Ascending aorta (tissue), 2 donors: ENCODE measurements at regions not wholly inside any gene's neighbourhood (a gene's known extent, or its start where the extent isn't known, plus 50 kb on each side); places are given as distances from the start of the nearest gene placed in this dataset.

ENCODE experiments used
- DNase-seq, 2 donors: peaks; one replicate each; pipeline ENCODE4 v3.0.0-alpha.2; 2019; ENCODE audit warnings: low spot score in 2 of 2
- H3K27ac ChIP-seq, 2 donors: fragments of 200-600 bp; sonication (generic); one replicate each; pipeline ENCODE4 v1.5.1; 2016 to 2017; ENCODE audit warnings: mild to moderate bottlenecking in 1 of 2
- H3K27me3 ChIP-seq: fragments of 200-600 bp; sonication (generic); one replicate; pipeline ENCODE4 v1.5.1; 2017
- H3K36me3 ChIP-seq, 2 donors: fragments of 200-600 bp; sonication (generic); one replicate each; pipeline ENCODE4 v1.5.1; 2016
- H3K4me1 ChIP-seq, 2 donors: fragments of 200-600 bp; sonication (generic); one replicate each; pipeline ENCODE4 v1.5.1; 2016 to 2017; ENCODE audit warnings: mild to moderate bottlenecking in 1 of 2
- H3K4me3 ChIP-seq, 2 donors: fragments of 200-600 bp; sonication (generic); one replicate each; pipeline ENCODE4 v1.5.1; 2016 to 2017; ENCODE audit warnings: mild to moderate bottlenecking in 1 of 2
- H3K9me3 ChIP-seq, 2 donors: fragments of 200-600 bp; sonication (generic); one replicate each; pipeline ENCODE4 v1.5.1; 2016
- intact Hi-C: fragments of 100-400 bp; cut with DNase I; formaldehyde crosslinking; loops from one replicate; pipeline ENCODE4 v1.15.1; 2023
- TF ChIP-seq, protein P1 (sequence below), 3 experiments: fragments of 200-600 bp in 2 of 3; fragments of 450-650 bp in 1 of 3; sonication (generic) in 2 of 3; IDR thresholded peaks; one replicate each; pipeline ENCODE4 v1.5.1; 2016 to 2019; ENCODE audit warnings: antibody characterized with exemption in 3 of 3, mild to moderate bottlenecking in 1 of 3, moderate library complexity in 1 of 3

DNA sequence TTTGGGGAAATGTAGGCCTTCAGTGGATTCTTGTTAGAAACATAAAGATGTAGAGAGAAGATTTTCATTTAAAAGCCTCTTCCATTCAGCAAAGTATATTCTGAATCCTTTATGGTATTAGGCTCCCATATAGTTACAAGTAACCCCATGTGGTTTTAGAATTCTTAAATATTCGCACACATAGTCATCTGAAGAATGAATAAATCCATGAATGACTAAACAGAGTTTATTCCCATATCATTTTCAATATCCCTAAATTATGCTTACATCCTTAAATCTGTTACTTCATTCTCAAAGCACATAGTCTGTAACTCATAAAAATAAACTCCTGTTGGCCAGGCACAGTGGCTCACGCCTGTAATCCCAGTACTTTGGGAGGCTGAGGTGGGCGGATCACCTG lies 962.1 kb downstream of the KCNJ18 start:
- intact Hi-C loops: no loop called here
- Histone ChIP-seq H3K4me3 (no peak overlapping the region), H3K27me3 (no peaks in the 10 kb centered on the region), H3K27ac (no peak overlapping the region), H3K4me1 (no peaks in the 10 kb centered on the region), H3K9me3 (no peaks in the 10 kb centered on the region), H3K36me3 (no peaks in the 10 kb centered on the region)
- TF ChIP-seq, protein P1, sequence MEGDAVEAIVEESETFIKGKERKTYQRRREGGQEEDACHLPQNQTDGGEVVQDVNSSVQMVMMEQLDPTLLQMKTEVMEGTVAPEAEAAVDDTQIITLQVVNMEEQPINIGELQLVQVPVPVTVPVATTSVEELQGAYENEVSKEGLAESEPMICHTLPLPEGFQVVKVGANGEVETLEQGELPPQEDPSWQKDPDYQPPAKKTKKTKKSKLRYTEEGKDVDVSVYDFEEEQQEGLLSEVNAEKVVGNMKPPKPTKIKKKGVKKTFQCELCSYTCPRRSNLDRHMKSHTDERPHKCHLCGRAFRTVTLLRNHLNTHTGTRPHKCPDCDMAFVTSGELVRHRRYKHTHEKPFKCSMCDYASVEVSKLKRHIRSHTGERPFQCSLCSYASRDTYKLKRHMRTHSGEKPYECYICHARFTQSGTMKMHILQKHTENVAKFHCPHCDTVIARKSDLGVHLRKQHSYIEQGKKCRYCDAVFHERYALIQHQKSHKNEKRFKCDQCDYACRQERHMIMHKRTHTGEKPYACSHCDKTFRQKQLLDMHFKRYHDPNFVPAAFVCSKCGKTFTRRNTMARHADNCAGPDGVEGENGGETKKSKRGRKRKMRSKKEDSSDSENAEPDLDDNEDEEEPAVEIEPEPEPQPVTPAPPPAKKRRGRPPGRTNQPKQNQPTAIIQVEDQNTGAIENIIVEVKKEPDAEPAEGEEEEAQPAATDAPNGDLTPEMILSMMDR (IDR thresholded peaks at IDR 0.05): no peak
- DNase-seq: no peak

DNA sequence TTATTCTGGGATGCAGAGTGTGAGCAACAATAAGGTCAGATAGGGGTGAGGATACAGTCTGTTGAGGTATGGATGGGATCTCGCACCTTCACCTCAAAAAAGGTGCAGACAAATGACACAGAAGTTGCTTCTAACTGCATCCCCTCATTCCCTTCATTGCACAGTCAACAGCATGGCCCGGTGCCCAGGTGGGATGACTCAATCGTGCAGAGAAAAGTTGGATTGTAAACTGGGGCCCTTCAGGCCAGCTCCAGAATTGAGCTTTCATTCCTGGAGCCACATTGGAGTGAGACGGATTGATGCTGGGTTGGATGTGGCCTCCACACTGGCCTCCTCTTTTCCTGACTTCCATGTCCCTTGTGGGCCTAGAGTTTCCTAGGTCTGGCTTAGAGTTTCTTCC lies 977.4 kb downstream of the KCNJ18 start:
- Histone ChIP-seq H3K4me3 (no peak overlapping the region), H3K27me3 (no peaks in the 10 kb centered on the region), H3K9me3 (no peaks in the 10 kb centered on the region), H3K4me1 (no peaks in the 10 kb centered on the region), H3K27ac (no peak overlapping the region), H3K36me3 (no peaks in the 10 kb centered on the region)
- intact Hi-C loops: no loop called here
- TF ChIP-seq, protein P1 (IDR thresholded peaks at IDR 0.05): no peak
- no peak for DNase-seq

DNA sequence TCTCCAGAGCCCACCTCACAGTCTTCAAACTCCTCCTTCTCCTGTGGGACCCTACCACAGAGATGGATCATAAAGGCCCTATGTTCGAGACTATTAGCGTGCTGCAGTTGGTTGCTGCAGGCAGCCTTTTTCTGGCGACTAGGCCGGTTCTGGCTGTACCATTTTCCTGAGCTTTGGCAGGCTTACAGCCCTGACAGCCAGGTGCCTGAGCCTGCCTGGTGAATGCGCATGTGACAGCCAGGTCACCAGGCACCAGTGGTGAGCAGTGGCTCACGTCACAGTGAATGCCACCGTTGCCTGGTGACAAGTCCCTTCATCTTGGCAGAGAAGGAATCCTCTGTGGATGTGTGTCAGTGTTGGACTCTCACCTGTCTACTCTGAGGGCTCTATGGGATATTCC lies 978.8 kb downstream of the KCNJ18 start:
- TF ChIP-seq, protein P1 (IDR thresholded peaks at IDR 0.05): no peak
- DNase-seq: no peak

DNA sequence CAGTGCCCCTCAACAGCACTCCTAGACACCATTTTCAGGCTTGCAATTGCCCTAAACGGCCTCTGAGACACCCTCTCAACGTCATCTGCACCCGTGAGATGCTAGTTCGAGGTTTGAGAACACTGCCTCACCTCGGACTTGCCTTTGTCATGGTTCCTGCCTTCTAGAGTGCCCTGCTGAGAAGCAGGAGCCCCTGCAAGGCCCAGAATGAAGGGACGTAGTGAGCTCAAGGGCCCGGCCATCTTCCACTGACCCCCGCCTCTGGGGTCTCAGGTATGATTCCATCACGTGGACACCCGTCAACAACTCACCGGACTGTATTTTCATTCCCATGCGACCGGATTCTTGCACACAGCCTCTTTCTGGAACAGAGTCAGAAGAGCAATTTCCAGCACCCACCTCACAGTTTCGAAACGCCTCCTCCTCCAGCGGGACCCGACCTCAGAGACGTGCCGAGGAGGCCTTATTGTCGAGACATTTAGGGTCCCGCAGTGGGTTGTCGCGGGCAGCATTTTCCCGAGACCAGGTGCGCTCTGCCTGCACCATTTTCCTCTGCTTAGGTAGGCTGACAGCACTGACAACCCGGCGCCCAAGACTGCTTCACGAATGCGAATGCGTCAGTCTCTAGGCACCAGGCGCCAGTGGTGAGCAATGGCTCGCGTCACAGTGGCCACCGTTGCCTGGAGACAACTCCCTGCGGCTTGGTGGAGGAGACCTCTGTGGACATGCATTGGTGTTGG lies 999.9 kb downstream of the KCNJ18 start:
- Histone ChIP-seq H3K27ac (no peak overlapping the region), H3K27me3 (no peaks in the 10 kb centered on the region), H3K9me3 (no peaks in the 10 kb centered on the region), H3K36me3 (no peaks in the 10 kb centered on the region), H3K4me3 (no peak overlapping the region), H3K4me1 (no peaks in the 10 kb centered on the region)
- DNase-seq: no peak
- TF ChIP-seq, protein P1 (IDR thresholded peaks at IDR 0.05): no peak
- intact Hi-C loops: no loop called here

More for the DNA sequence above, 978.8 kb downstream of the KCNJ18 start:
- Histone ChIP-seq H3K9me3 (no peaks in the 10 kb centered on the region), H3K36me3 (no peaks in the 10 kb centered on the region), H3K27me3 (no peaks in the 10 kb centered on the region), H3K4me3 (no peak overlapping the region), H3K4me1 (no peaks in the 10 kb centered on the region), H3K27ac (no peak overlapping the region)
- intact Hi-C loops: no loop called here

DNA sequence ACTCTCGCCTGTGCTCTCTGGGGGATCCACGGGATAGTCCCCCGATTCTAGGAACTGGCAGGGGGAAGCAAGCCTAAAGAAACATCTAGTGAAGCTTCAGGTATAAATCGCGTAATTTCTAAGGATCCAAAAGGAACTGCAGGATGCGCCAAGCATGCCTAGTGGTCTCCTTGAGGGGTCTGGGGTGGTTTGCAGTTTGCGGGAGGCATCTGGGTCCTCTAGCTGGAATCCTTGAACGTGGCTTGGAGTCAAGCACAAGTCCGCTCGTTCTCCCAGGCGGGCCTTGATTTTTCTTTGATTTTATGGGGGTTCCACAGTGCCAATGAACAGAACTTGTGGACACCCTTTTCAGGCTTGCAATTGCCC lies 1000.5 kb downstream of the KCNJ18 start:
- H3K4me3 ChIP-seq: no peak overlapping the region
- no peaks in the 10 kb centered on the region for H3K27me3 ChIP-seq
- TF ChIP-seq, protein P1 (IDR thresholded peaks at IDR 0.05): no peak
- no peaks in the 10 kb centered on the region for H3K36me3 ChIP-seq
- no peaks in the 10 kb centered on the region for H3K4me1 ChIP-seq
- intact Hi-C loops: no loop called here
- H3K9me3 ChIP-seq: no peaks in the 10 kb centered on the region
- H3K27ac ChIP-seq: no peak overlapping the region
- no peak for DNase-seq
